ENCODE measurements at regions not wholly inside any gene's neighbourhood (a gene's known extent, or its start where the extent isn't known, plus 50 kb on each side); places are given as distances from the start of the nearest gene placed in this dataset.

GRCh38 chr1:83626603-83627002 lies 372.3 kb downstream of the TTLL7 start:
- TF ChIP-seq CTCF (IDR thresholded peaks at IDR 0.05): no peak
- TF ChIP-seq POLR2A (IDR thresholded peaks at IDR 0.05): no peak
